HG02759 (cell line): ENCODE measurements at regions not wholly inside any gene's neighbourhood (a gene's known extent, or its start where the extent isn't known, plus 50 kb on each side); places are given as distances from the start of the nearest gene placed in this dataset.

ENCODE experiments used
- ATAC-seq: cut with Tn5 transposase; IDR thresholded peaks from one replicate; pipeline ENCODE4 v1.9.1; 2021; ENCODE audit warnings: mild to moderate bottlenecking, moderate library complexity; ENCODE audit not compliant: unreplicated experiment

DNA sequence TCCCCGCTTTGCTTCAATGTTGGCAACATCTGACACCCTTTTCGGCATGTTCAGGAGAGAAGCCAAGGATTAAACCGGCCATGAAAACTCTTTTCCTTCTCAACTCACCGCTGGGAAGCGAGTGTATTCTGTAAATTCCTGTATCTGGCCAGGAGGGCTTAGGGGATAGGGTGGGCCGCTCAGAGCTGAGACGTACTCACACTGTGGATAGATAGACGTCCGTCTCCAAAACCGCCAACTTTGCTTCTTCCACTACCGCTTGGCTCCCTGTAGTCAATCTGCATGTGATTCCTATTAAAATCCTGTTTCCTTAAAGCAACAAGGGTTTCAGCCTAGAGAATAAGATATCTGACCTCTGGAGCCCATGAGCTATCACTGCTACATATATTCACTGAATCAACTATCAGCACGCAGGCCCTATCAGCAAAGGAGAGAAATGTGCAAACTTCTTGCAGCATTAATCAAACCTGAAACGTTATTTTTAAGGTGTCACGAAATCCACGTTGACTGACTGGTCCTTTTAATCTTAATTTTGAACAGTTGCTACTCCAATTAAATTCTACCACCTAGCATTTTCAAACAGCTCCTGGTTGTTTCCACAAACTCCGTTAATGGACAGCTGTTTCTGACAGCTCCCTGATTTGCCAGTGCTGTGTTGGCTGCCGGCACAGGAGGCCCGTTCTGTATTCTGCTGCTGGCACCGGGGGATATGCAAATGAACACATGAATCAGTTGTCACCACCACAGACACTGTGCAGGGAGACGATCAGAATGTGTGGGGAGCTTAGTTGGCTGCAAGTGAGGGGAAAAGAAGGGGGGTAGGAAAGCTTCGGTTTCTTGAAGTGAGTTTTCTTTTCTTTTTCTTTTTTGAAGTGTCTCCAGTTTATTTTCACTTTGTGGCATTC is 438.9 kb upstream of the ARRDC4 start:
- no peak for ATAC-seq

GRCh38 chr15:97522347-97522746 is 438.2 kb upstream of the ARRDC4 start:
- no peak for ATAC-seq

DNA sequence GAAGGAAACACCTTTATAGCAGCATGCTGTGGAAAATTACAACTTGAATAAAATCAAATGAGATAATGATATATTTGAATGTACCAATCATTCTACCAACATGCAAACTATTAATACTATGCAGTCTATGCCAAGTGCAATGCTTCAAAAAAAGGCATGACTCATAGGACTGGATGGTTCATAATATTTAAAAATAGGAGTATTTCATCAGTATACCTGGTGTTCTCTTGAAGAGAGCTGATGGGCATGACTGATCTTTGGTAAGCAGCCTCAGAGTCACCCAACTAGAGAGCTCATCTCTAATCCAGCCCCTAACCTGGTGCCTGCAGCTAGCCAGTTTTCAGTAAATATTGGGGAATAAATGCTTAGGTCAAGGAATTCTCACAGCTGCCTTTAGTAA is 434.7 kb upstream of the ARRDC4 start:
- ATAC-seq = no peak

DNA sequence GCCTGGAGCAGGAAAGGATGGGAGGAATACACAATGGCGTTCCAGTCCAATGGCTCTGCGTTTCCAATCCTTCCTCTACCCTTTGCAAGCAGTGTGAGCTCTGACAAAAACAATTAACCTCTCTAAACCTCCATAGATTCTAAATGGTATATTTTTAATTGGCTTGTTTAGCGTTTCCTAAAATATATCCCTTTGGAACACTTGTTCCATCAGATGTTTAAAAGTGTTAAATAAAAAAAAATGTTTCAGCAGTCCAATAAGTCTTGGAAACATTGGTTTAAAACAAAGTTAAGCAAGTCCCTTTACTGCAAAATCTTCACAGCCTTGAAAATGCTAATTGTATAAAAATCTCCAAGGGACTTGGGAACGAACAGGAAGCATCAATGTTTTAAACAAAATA is 432.3 kb upstream of the ARRDC4 start:
- ATAC-seq = no peak

DNA sequence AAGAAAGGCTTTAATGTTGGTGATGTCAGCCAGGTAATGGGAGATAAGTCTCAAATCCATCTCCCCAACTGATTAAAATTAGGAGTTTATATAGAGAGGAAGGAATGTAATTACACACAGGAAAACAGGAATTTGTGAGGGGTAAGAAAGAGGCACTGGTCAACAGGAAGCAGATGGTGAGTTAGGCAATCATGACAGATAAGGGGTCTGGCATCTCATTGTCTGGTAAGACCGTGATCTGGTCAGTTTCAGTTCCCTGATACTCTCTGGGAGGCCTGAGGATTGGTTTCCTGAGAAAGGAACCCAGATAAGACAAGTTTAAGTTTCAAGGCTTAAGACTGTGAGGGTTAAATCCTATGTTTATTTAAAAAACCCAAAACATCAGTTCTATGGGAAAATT is 414.7 kb upstream of the ARRDC4 start:
- no peak for ATAC-seq

GRCh38 chr15:97547381-97547780 is 413.1 kb upstream of the ARRDC4 start:
- no peak for ATAC-seq

DNA sequence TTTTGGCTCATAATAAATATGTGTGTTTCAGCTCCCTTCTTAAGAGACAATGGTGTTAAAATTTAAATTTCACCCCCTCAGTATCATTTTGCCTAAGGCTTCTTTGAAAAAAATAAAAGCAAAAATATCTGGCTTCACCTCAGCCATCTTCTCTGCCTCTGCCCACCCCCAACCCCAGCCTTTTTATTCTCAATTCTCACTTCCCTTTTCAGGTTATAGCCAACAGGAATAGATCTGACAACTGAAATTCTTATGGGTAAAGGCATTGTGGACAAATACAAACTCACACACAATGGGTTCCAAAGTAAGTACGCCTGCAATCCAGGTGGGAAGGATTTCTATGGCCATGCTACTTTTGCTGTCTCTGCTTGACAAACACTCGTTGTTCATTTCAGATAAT is 399.0 kb upstream of the ARRDC4 start:
- ATAC-seq = no peak

DNA sequence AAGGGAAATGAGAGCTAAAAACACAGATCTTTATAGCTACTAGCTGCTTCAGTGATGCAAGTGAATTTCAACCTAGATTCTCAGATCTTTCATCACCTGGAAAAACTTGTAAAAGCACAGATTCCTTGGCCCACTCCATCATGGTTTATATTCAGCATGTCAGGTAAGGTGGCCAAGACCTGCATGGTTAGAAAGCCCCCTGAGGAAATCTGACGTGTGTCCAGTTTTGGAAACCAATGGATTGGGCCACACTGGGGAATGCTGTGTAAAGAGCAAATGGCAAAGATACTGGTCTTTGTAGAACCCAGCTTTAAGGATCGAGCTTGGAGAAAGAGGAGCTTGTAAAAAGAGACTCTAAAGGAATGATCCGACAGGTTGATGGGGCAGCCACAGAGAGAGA is 397.0 kb upstream of the ARRDC4 start:
- no peak for ATAC-seq

- ATAC-seq = no peak
Observed at GRCh38 chr15:97566961-97567360, 393.5 kb upstream of the ARRDC4 start.

DNA sequence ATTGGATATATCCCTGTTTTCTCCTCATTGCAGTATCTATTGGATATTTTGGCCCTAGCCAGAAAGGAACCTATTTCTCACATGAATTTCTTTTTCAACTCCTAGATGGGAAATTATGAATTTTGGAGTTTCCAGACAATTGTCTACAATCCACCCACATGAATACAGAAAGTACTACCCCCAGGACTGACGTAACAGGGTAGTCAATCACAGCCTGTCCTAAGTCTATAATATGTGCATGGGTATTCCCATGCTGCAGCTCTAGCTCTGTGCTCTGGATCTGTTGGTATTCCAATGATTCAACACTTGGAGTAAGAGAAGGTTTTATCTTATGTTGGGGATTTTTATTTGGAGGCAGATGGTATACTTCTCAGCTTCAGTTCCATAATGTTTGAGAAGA is 393.1 kb upstream of the ARRDC4 start:
- no peak for ATAC-seq

DNA sequence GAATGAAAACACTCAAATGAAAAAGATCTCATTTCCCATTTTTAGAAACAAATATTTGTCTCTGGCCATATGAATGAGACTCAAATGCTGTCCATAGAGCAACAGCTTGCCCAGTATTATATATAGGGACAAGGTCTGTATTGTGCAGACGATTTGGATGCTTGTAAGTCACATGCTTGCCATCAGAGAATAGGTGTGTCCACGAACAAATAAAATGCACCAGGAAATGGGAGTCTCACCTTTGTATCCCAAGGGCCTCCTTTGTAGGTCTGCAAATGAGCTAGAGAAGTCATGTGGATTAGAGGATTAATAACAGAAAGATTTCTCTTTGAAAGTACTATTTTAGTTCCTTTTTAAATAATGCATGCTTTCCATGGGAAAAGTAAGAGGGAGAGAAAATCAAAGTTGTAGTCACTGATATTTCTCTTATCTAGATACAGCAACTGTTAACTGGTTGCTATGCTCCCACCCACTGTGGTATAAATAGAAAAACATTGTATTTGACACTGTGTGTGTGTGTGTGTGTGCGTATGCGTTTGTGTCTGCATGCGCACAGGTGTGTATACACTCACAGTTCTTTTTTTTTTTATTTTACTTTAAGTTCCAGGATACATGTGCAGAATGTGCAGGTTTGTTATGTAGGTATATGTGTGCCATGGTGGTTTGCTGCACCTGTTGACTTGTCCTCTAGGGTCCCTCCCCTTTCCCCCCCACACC is 383.4 kb upstream of the ARRDC4 start:
- no peak for ATAC-seq

- ATAC-seq = no peak
Observed at GRCh38 chr15:97585408-97585807, 375.1 kb upstream of the ARRDC4 start.

DNA sequence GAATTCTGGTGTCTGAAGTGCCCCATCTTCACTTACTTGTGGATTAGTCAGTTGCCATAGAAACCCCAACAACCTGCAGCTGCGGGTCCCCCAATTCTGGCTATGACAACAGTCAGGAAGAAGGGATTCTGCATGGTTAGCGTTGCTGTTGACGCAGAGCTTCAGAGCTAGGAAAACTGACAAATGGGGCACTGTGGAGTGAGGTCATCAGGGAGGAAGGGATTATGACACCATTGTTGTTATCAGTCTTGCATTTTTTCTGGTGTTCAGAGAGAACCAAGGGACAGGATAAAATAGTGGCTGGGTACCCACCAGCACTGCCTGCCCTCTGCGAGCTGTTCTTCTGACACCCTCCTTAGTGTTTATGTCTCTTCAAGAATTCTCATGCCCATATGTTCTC is 367.7 kb upstream of the ARRDC4 start:
- no peak for ATAC-seq

- no peak for ATAC-seq
Observed at GRCh38 chr15:97597801-97598200, 362.7 kb upstream of the ARRDC4 start.

DNA sequence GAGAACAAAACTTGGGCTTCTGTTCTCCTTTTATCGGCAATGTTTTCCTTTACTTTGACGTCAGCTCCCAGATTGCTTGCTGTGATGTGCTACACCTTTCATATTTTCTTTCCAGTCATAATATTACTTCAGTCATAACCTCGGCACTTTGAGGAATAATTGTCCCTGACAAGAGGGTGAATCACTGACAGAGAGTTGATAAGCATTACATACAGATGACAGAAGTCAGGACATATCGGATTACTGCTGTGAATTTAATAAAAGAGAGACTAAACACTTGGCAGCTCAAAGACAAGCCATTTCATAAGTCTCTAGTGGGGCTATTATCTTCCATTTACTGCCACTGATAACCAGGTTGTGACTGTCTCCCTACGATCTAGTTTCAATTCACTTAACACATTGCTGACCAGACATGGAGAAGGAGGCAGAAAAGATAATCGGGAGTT is 362.1 kb upstream of the ARRDC4 start:
- no peak for ATAC-seq

- no peak for ATAC-seq
Observed at GRCh38 chr15:97600190-97600589, 360.3 kb upstream of the ARRDC4 start.

DNA sequence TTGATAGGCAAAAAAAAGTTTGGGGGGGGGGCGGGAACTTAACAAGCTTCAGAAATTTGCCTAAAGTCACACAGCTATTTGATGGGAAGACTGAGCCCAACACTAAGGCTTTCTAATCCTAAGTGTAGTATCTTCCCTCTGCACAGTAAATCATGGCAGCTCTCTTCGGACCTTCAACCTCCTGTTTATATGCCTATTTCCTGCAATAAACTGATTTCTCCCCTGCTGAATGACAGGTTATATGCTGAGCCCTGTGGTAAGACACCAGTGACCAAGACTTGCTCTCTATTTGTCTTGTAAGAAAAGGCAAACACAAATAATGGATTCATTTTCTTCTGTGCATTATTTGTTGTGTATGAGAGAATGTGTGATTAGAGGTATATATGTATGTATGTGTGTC is 355.8 kb upstream of the ARRDC4 start:
- no peak for ATAC-seq

DNA sequence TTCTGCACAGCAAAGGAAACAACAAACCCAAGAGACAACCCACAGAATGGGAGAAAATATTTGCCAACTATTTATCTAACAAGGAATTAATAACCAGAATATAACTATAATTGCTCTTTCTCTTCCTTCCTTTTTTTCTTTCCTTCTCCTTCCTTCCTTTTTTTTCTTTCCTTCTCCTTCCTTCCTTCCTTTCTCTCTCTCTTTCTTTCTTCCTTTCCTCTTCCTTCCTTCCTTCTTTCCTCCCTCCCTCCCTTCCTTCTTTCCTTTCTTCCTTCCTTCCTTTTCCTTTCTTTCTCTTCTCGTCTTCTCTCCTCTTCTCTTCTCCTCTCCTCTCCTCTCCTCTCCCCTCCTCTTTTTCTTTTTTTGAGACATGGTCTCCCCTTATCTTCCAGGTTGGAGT is 345.4 kb upstream of the ARRDC4 start:
- ATAC-seq = no peak

GRCh38 chr15:97623091-97623661 is 337.3 kb upstream of the ARRDC4 start:
- ATAC-seq = no peak

DNA sequence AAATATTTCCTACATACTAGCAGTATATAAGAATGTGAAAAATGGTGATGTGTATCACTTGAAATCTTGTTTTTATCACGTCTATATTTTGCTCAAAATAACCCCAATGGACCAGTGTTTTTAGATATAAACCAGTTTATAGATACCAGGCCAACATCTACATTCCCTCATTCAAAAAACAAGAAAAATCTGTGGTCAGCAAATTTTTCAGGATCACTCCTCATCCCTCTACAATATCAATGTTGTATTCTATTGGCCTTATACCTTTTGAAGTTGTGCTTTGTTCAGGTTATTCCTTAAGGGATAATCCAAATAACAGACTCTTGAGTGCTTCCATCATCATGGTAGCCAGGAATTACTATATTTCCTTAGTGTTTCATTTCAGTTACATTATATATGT is 332.9 kb upstream of the ARRDC4 start:
- no peak for ATAC-seq

DNA sequence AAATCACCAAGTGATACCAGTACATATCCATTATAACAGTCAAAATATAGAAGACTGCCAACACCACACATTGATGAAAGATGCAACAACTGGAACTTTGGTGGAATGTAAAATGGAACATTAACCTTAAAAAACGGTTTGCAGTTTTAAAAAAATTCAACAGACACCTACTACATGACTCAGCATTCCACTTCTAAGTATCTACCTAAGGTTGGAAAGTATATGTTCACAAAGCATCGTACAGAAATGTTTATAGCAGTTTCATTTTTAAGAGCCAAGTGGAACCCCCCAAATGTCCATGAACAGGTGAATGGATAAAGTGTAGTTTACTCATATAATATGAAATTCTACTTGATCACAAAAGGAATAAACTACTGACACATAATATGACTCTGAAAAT is 314.7 kb upstream of the ARRDC4 start:
- no peak for ATAC-seq

- ATAC-seq = no peak
Observed at GRCh38 chr15:97648728-97649127, 311.8 kb upstream of the ARRDC4 start.
